ENCODE measurements at regions not wholly inside any gene's neighbourhood (a gene's known extent, or its start where the extent isn't known, plus 50 kb on each side); places are given as distances from the start of the nearest gene placed in this dataset.

- TF ChIP-seq ZNF703 (CRISPR knock-in tag; IDR thresholded peaks at IDR 0.05; ENCODE audit: borderline replicate concordance) (no peak), POGZ (CRISPR knock-in tag; IDR thresholded peaks at IDR 0.05) (no peak), ZNF343 (CRISPR knock-in tag; IDR thresholded peaks at IDR 0.05) (no peak), ZHX1 (CRISPR knock-in tag; IDR thresholded peaks at IDR 0.05; ENCODE audit: low read depth) (no peak), NFYC (CRISPR knock-in tag; IDR thresholded peaks at IDR 0.05) (no peak), SOX6 (IDR thresholded peaks at IDR 0.05) (no peak), SOX6 (CRISPR knock-in tag; IDR thresholded peaks at IDR 0.05) (no peak), ZNF75D (CRISPR knock-in tag; IDR thresholded peaks at IDR 0.05; ENCODE audit: borderline replicate concordance) (no peak), MED8 (CRISPR knock-in tag; IDR thresholded peaks at IDR 0.05; ENCODE audit: insufficient replicate concordance) (no peak), NFKB2 (CRISPR knock-in tag; IDR thresholded peaks at IDR 0.05; ENCODE audit: borderline replicate concordance) (0 out of 2 replicates have a peak, but pooled peaks have one; percentile 59), ZNF292 (CRISPR knock-in tag; IDR thresholded peaks at IDR 0.05; ENCODE audit: borderline replicate concordance, low read depth) (no peak), SCMH1 (CRISPR knock-in tag; IDR thresholded peaks at IDR 0.05; ENCODE audit: borderline replicate concordance) (no peak), ZNF652 (CRISPR knock-in tag; IDR thresholded peaks at IDR 0.05; ENCODE audit: borderline replicate concordance, low read depth) (no peak), ZMYM2 (CRISPR knock-in tag; IDR thresholded peaks at IDR 0.05) (0 out of 2 replicates have a peak, but pooled peaks have one; percentile 20), MXD3 (CRISPR knock-in tag; IDR thresholded peaks at IDR 0.05) (no peak), MLX (CRISPR knock-in tag; IDR thresholded peaks at IDR 0.05) (no peak), ATF3 (CRISPR knock-in tag; IDR thresholded peaks at IDR 0.05) (no peak), RFX3 (CRISPR knock-in tag; IDR thresholded peaks at IDR 0.05) (no peak), HOXA3 (CRISPR knock-in tag; IDR thresholded peaks at IDR 0.05) (0 out of 2 replicates have a peak, but pooled peaks have one; percentile 6), ZBTB20 (CRISPR knock-in tag; IDR thresholded peaks at IDR 0.05; ENCODE audit: borderline replicate concordance, low read depth) (no peak), SATB2 (CRISPR knock-in tag; IDR thresholded peaks at IDR 0.05) (no peak), TBL1XR1 (IDR thresholded peaks at IDR 0.05; ENCODE audit: borderline replicate concordance, low read length, partially characterized antibody) (no peak), PAX8 (CRISPR knock-in tag; IDR thresholded peaks at IDR 0.05; ENCODE audit: borderline replicate concordance) (no peak), DPF2 (CRISPR knock-in tag; IDR thresholded peaks at IDR 0.05; ENCODE audit: borderline replicate concordance, low read depth) (no peak), ETV6 (CRISPR knock-in tag; conservative IDR thresholded peaks at IDR 0.05) (no peak), ZNF792 (CRISPR knock-in tag; IDR thresholded peaks at IDR 0.05) (no peak), ZNF740 (CRISPR knock-in tag; IDR thresholded peaks at IDR 0.05) (no peak)
Observed at GRCh38 chr14:95452176-95452892, 64.1 kb downstream of the SYNE3 start (continued).

All from HepG2 (cell line).